Panc1 (cell line): ENCODE measurements at regions not wholly inside any gene's neighbourhood (a gene's known extent, or its start where the extent isn't known, plus 50 kb on each side); places are given as distances from the start of the nearest gene placed in this dataset.

Experiments used
- ATAC-seq: fragments of 200-7000 bp; cut with Tn5 transposase; 2 replicates; pipeline ENCODE4 v1.9.1; 2020; ENCODE audit warnings: mild to moderate bottlenecking, moderate library complexity
- BruUV-seq: library from RNA; stranded (reverse); fragments of 400-500 nt; replicated peaks from 2 replicates; lab custom pipeline; 2021; lab: Mats Ljungman, UMichigan
- CTCF ChIA-PET: fragments of 300-600 bp; sonication (Branson Sonifier 250); formaldehyde crosslinking; loops from one replicate; lab custom pipeline; 2022; ENCODE audit warnings: antibody characterized with exemption; lab: Charles Lee
- POLR2A ChIA-PET: fragments of 300-600 bp; sonication (Branson Sonifier 250); formaldehyde crosslinking; loops from one replicate; lab custom pipeline; 2022; ENCODE audit warnings: antibody characterized with exemption; lab: Charles Lee
- DNase-seq: peaks from one replicate; pipeline ENCODE4 v3.0.0-alpha.2; 2010; ENCODE audit warnings: low read depth, low spot score
- H3K27ac ChIP-seq: 2 replicates; pipeline ENCODE4 v1.5.1; 2011; ENCODE audit warnings: mild to moderate bottlenecking, low read length, inconsistent platforms
- H3K27me3 ChIP-seq: fragments of 200-500 bp; sonication (Bioruptor generic); 2 replicates; pipeline ENCODE4 v1.6.0; 2014; ENCODE audit warnings: low read length, inconsistent platforms; ENCODE audit not compliant: control insufficient read depth, insufficient read depth
- H3K36me3 ChIP-seq: fragments of 200-500 bp; sonication (Bioruptor generic); 2 replicates; pipeline ENCODE4 v1.5.1; 2014; ENCODE audit warnings: inconsistent platforms, mild to moderate bottlenecking, low read length, moderate library complexity; ENCODE audit not compliant: control insufficient read depth, insufficient read depth
- H3K4me1 ChIP-seq: 2 replicates; pipeline ENCODE4 v1.5.1; 2011; ENCODE audit warnings: inconsistent platforms, mild to moderate bottlenecking, low read length, moderate library complexity; ENCODE audit not compliant: control insufficient read depth, insufficient read depth
- H3K4me3 ChIP-seq, 2 experiments: 2 replicates each; pipeline ENCODE4 v1.5.1; 2011 to 2012; ENCODE audit warnings: low read depth in 2 of 2, low read length in 2 of 2, mild to moderate bottlenecking in 2 of 2, inconsistent platforms in 1 of 2, moderate library complexity in 1 of 2
- H3K9me3 ChIP-seq: fragments of 200-500 bp; sonication (Bioruptor generic); 2 replicates; pipeline ENCODE4 v1.5.1; 2014; ENCODE audit warnings: low read depth, mild to moderate bottlenecking, inconsistent platforms, low read length, moderate library complexity; ENCODE audit not compliant: control insufficient read depth, insufficient read depth
- POLR2AphosphoS5 ChIP-seq: IDR thresholded peaks from 2 replicates; pipeline ENCODE4 v1.6.1; 2012; ENCODE audit warnings: mild to moderate bottlenecking, low read depth, low read length, moderate library complexity
- SIN3A ChIP-seq: IDR thresholded peaks from 2 replicates; pipeline ENCODE4 v1.6.1; 2012; ENCODE audit warnings: low read depth, mild to moderate bottlenecking, low read length, moderate library complexity, borderline replicate concordance; ENCODE audit not compliant: insufficient read depth
- TCF7L2 ChIP-seq: IDR thresholded peaks from 2 replicates; pipeline ENCODE4 v1.6.1; 2011; ENCODE audit warnings: mild to moderate bottlenecking, low read depth, low read length, inconsistent platforms
- in situ Hi-C: cut with HindIII; loops from 2 replicates; pipeline ENCODE4 v1.10.0; 2016; ENCODE audit warnings: low sequenced_read_pairs, low pct_unique_long_range_greater_than_20kb
- intact Hi-C: fragments of 100-400 bp; cut with micrococcal nuclease; formaldehyde crosslinking; loops from one replicate; pipeline ENCODE4 v1.10.0; 2022; ENCODE audit not compliant: unreplicated experiment
- TF ChIP-seq, protein P1 (sequence below), 2 experiments: IDR thresholded peaks; 2 replicates each; pipeline ENCODE4 v1.6.1; 2011 to 2012; ENCODE audit warnings: low read depth in 2 of 2, control low read depth in 1 of 2, low read length in 1 of 2, mild to moderate bottlenecking in 1 of 2, moderate library complexity in 1 of 2; ENCODE audit not compliant: insufficient read depth in 1 of 2
- TF ChIP-seq, protein P2 (sequence below): fragments of 450-650 bp; IDR thresholded peaks from 2 replicates; pipeline ENCODE4 v1.5.1; 2017; ENCODE audit warnings: mild to moderate bottlenecking

DNA sequence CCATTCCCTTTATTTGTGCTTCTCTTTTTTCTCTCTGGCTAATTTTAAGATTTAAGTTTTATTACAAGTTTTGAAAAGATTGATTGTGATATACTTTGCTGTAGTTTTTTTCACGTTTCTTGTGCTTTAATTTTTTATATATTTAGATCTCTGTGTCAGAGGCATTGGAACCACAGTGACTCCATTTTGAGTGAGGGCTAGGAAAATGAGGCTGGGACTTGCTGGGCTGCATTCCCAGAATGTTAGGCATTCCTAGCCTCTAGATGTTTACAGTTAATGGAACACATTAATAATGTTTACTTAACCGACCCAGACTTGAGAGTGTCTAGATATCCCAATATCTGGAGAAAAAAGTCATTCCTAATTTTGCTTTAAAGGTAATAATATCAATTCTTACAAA lies 939.4 kb downstream of the BRINP3 start:
- ChIA-PET CTCF (no interaction called here), POLR2A (no interaction called here)
- Histone ChIP-seq H3K9me3 (no peaks in the 10 kb centered on the region), H3K27me3 (no peaks in the 10 kb centered on the region), H3K27ac (no peak overlapping the region), H3K36me3 (no peaks in the 10 kb centered on the region; the same call in 1 of the 2 replicates), H3K4me1 (no peaks in the 10 kb centered on the region), H3K4me3 (no peak overlapping the region)
- in situ Hi-C loops: no loop called here
- BruUV-seq: no TSS peak
- ATAC-seq (no peak), DNase-seq (no peak)
- TF ChIP-seq SIN3A: no peak
- TF ChIP-seq TCF7L2: no peak
- TF ChIP-seq, protein P1, sequence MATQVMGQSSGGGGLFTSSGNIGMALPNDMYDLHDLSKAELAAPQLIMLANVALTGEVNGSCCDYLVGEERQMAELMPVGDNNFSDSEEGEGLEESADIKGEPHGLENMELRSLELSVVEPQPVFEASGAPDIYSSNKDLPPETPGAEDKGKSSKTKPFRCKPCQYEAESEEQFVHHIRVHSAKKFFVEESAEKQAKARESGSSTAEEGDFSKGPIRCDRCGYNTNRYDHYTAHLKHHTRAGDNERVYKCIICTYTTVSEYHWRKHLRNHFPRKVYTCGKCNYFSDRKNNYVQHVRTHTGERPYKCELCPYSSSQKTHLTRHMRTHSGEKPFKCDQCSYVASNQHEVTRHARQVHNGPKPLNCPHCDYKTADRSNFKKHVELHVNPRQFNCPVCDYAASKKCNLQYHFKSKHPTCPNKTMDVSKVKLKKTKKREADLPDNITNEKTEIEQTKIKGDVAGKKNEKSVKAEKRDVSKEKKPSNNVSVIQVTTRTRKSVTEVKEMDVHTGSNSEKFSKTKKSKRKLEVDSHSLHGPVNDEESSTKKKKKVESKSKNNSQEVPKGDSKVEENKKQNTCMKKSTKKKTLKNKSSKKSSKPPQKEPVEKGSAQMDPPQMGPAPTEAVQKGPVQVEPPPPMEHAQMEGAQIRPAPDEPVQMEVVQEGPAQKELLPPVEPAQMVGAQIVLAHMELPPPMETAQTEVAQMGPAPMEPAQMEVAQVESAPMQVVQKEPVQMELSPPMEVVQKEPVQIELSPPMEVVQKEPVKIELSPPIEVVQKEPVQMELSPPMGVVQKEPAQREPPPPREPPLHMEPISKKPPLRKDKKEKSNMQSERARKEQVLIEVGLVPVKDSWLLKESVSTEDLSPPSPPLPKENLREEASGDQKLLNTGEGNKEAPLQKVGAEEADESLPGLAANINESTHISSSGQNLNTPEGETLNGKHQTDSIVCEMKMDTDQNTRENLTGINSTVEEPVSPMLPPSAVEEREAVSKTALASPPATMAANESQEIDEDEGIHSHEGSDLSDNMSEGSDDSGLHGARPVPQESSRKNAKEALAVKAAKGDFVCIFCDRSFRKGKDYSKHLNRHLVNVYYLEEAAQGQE (IDR thresholded peaks at IDR 0.05; ENCODE audit: insufficient read depth in 1 of 2, low read depth in 2 of 2, low read length in 1 of 2): no peak
- TF ChIP-seq, protein P2, sequence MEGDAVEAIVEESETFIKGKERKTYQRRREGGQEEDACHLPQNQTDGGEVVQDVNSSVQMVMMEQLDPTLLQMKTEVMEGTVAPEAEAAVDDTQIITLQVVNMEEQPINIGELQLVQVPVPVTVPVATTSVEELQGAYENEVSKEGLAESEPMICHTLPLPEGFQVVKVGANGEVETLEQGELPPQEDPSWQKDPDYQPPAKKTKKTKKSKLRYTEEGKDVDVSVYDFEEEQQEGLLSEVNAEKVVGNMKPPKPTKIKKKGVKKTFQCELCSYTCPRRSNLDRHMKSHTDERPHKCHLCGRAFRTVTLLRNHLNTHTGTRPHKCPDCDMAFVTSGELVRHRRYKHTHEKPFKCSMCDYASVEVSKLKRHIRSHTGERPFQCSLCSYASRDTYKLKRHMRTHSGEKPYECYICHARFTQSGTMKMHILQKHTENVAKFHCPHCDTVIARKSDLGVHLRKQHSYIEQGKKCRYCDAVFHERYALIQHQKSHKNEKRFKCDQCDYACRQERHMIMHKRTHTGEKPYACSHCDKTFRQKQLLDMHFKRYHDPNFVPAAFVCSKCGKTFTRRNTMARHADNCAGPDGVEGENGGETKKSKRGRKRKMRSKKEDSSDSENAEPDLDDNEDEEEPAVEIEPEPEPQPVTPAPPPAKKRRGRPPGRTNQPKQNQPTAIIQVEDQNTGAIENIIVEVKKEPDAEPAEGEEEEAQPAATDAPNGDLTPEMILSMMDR: no peak
- no peak for TF ChIP-seq POLR2AphosphoS5
- intact Hi-C loops: no loop called here

DNA sequence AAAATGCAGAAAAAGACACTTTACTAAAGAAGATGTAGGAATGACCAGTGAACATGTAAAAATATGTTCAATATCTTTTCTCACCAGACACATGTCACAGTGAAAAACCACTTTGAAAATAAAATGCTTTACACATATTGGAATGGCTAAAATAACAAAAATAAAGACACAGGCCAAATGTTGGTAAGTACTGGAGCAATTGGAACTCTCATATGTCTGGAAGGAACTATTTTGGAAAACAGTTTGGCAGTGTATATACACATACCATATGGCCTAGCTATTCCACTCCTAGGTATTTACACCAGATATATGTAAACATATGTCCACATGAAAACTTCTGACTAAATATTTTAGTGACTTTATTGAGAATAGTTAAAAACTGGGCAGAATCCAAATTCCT lies 927.2 kb downstream of the BRINP3 start:
- ChIA-PET CTCF (no interaction called here), POLR2A (no interaction called here)
- BruUV-seq: no TSS peak
- no peak for DNase-seq
- Histone ChIP-seq H3K36me3 (no peaks in the 10 kb centered on the region), H3K27ac (no peak overlapping the region), H3K4me1 (no peaks in the 10 kb centered on the region), H3K27me3 (no peaks in the 10 kb centered on the region), H3K4me3 (no peak overlapping the region), H3K9me3 (no peaks in the 10 kb centered on the region)
- intact Hi-C loops: no loop called here
- in situ Hi-C loops: no loop called here
- no peak for ATAC-seq
- TF ChIP-seq, protein P2: no peak
- TF ChIP-seq, protein P1 (IDR thresholded peaks at IDR 0.05; ENCODE audit: insufficient read depth in 1 of 2, low read depth in 2 of 2, low read length in 1 of 2): no peak
- no peak for TF ChIP-seq TCF7L2
